22Rv1 (cell line): ENCODE measurements at regions not wholly inside any gene's neighbourhood (a gene's known extent, or its start where the extent isn't known, plus 50 kb on each side); places are given as distances from the start of the nearest gene placed in this dataset.

Source experiments
- ZFX ChIP-seq: fragments of 450-650 bp; IDR thresholded peaks from 2 replicates; pipeline ENCODE4 v1.6.1; 2017; ENCODE audit warnings: antibody characterized with exemption, borderline replicate concordance
- TF ChIP-seq, protein P1 (sequence below): fragments of 450-650 bp; IDR thresholded peaks from 2 replicates; pipeline ENCODE4 v1.5.1; 2017; ENCODE audit warnings: mild to moderate bottlenecking

- TF ChIP-seq, protein P1, sequence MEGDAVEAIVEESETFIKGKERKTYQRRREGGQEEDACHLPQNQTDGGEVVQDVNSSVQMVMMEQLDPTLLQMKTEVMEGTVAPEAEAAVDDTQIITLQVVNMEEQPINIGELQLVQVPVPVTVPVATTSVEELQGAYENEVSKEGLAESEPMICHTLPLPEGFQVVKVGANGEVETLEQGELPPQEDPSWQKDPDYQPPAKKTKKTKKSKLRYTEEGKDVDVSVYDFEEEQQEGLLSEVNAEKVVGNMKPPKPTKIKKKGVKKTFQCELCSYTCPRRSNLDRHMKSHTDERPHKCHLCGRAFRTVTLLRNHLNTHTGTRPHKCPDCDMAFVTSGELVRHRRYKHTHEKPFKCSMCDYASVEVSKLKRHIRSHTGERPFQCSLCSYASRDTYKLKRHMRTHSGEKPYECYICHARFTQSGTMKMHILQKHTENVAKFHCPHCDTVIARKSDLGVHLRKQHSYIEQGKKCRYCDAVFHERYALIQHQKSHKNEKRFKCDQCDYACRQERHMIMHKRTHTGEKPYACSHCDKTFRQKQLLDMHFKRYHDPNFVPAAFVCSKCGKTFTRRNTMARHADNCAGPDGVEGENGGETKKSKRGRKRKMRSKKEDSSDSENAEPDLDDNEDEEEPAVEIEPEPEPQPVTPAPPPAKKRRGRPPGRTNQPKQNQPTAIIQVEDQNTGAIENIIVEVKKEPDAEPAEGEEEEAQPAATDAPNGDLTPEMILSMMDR = no peak
- TF ChIP-seq ZFX = no peak
These were observed 75.9 kb upstream of the NRXN1 start for GRCh38 chr2:51107841-51108240.
